K562 (cell line): ENCODE measurements at regions not wholly inside any gene's neighbourhood (a gene's known extent, or its start where the extent isn't known, plus 50 kb on each side); places are given as distances from the start of the nearest gene placed in this dataset.

Experiments used
- ATAC-seq: fragments of 200-7000 bp; cut with Tn5 transposase; 3 replicates; pipeline ENCODE4 v1.9.1; 2020; ENCODE audit warnings: moderate library complexity
- BruUV-seq: library from RNA; stranded (reverse); fragments of 400-500 nt; replicated peaks from 2 replicates; lab custom pipeline; 2021; lab: Mats Ljungman, UMichigan
- CTCF ChIA-PET: fragments of 300-600 bp; formaldehyde crosslinking; extraction: SDS; loops from one replicate; lab custom pipeline; 2021; ENCODE audit warnings: low intra/inter-chr PET ratio; lab: Yijun Ruan, JAX
- POLR2A ChIA-PET: fragments of 300-600, 350-650 bp; sonication (Branson Sonifier 250); formaldehyde crosslinking; extraction: SDS; loops from one replicate; lab custom pipeline; 2021; ENCODE audit warnings: antibody characterized with exemption, inconsistent platforms; lab: Yijun Ruan, JAX
- DNase-seq, 4 experiments: peaks; one replicate each; pipeline versions ENCODE4 v3.0.0 to v3.0.0-alpha.2; 2011 to 2018; ENCODE audit warnings: low spot score in 3 of 4, mixed read lengths in 3 of 4; ENCODE audit errors: extremely low read depth in 1 of 4
- FAIRE-seq: peaks from 2 replicates; lab custom pipeline; 2011; peaks lifted over from hg19 to GRCh38; lab: Jason Lieb, UNC
- H2AFZ ChIP-seq: 2 replicates; pipeline ENCODE4 v1.6.0; 2011; ENCODE audit warnings: low read depth, low read length, control low read depth, inconsistent platforms
- H3K27ac ChIP-seq: fragments of 200-600 bp; 3 replicates; pipeline ENCODE4 v1.8.0; 2011; ENCODE audit warnings: low read depth, mild to moderate bottlenecking, control low read depth, inconsistent platforms, low read length, moderate library complexity, mixed read lengths; ENCODE audit errors: extremely low read depth
- H3K27me3 ChIP-seq, 2 experiments: fragments of 300-600 bp in 1 of 2; 2 replicates in 1 of 2; 3 replicates in 1 of 2; pipeline versions ENCODE4 v1.6.0 to v1.8.0; 2011; ENCODE audit warnings: inconsistent platforms in 2 of 2, low read length in 2 of 2, mild to moderate bottlenecking in 1 of 2, mixed read lengths in 1 of 2, moderate library complexity in 1 of 2; ENCODE audit not compliant: control insufficient read depth in 2 of 2, insufficient read depth in 2 of 2
- H3K36me3 ChIP-seq: fragments of 300-600 bp; 3 replicates; pipeline ENCODE4 v1.8.0; 2011; ENCODE audit warnings: mild to moderate bottlenecking, low read length, inconsistent platforms; ENCODE audit not compliant: control insufficient read depth, insufficient read depth
- H3K4me1 ChIP-seq, 2 experiments: fragments of 200-600 bp in 1 of 2; replicated peaks in 1 of 2; 2 replicates in 1 of 2; 3 replicates in 1 of 2; pipeline versions ENCODE4 v1.5.1 to v1.8.0; 2011; ENCODE audit warnings: inconsistent platforms in 2 of 2, low read length in 2 of 2, mild to moderate bottlenecking in 1 of 2, mixed read lengths in 1 of 2, moderate library complexity in 1 of 2; ENCODE audit not compliant: control insufficient read depth in 2 of 2, insufficient read depth in 2 of 2
- H3K4me2 ChIP-seq: 2 replicates; pipeline ENCODE4 v1.6.1; 2011; ENCODE audit warnings: low read length, control low read depth, inconsistent platforms, mixed read lengths; ENCODE audit not compliant: insufficient read depth
- H3K4me3 ChIP-seq: fragments of 200-600 bp; sonication (generic), shearing (Covaris generic); 2 replicates; pipeline ENCODE4 v1.5.1; 2016; ENCODE audit warnings: control low read depth, inconsistent platforms
- H3K79me2 ChIP-seq: fragments of 200-600 bp; 3 replicates; pipeline ENCODE4 v1.8.0; 2011; ENCODE audit warnings: low read length, inconsistent platforms; ENCODE audit not compliant: control insufficient read depth, insufficient read depth
- H3K9ac ChIP-seq, 2 experiments: 2 replicates each; pipeline versions ENCODE4 v1.6.0 to v1.6.1; 2011; ENCODE audit warnings: low read depth in 2 of 2, low read length in 2 of 2, control low read depth in 1 of 2, inconsistent platforms in 1 of 2, mild to moderate bottlenecking in 1 of 2, mixed read lengths in 1 of 2; ENCODE audit not compliant: insufficient read depth in 1 of 2
- H3K9me1 ChIP-seq: one replicate; pipeline ENCODE4 v1.6.0; 2011; ENCODE audit warnings: inconsistent platforms, mild to moderate bottlenecking, low read length, moderate library complexity; ENCODE audit not compliant: control insufficient read depth, insufficient read depth
- H3K9me3 ChIP-seq: replicated peaks from 2 replicates; pipeline ENCODE4 v1.5.1; 2011; ENCODE audit warnings: low read depth, low read length, inconsistent platforms; ENCODE audit not compliant: control insufficient read depth, insufficient read depth
- H4K20me1 ChIP-seq: replicated peaks from 2 replicates; pipeline ENCODE4 v1.6.1; 2011; ENCODE audit warnings: low read length, inconsistent platforms, mixed read lengths; ENCODE audit not compliant: control insufficient read depth, insufficient read depth
- ARID2 ChIP-seq: fragments of 450-650 bp; IDR thresholded peaks from 2 replicates; pipeline ENCODE4 v1.6.1; 2017; ENCODE audit warnings: antibody characterized with exemption, mild to moderate bottlenecking
- DACH1 ChIP-seq: fragments of 450-650 bp; IDR thresholded peaks from 2 replicates; pipeline ENCODE4 v1.6.1; 2018; ENCODE audit not compliant: partially characterized antibody
- EGR1 ChIP-seq: fragments of 450-650 bp; conservative IDR thresholded peaks from 2 replicates; pipeline ENCODE4 v1.6.1; 2017; ENCODE audit warnings: mild to moderate bottlenecking
- ILF3 ChIP-seq: fragments of 450-650 bp; IDR thresholded peaks from 2 replicates; pipeline ENCODE4 v1.6.1; 2018; ENCODE audit warnings: antibody characterized with exemption, mild to moderate bottlenecking, moderate library complexity, borderline replicate concordance
- KDM2B ChIP-seq: fragments of 250-450 bp; sonication (Bioruptor Pico); IDR thresholded peaks from 2 replicates; pipeline ENCODE4 v1.8.0; 2021; ENCODE audit warnings: mild to moderate bottlenecking, moderate library complexity
- KDM5B ChIP-seq: fragments of 200-600 bp; sonication (generic); IDR thresholded peaks from 2 replicates; pipeline ENCODE4 v1.6.1; 2012; ENCODE audit warnings: low read depth, mild to moderate bottlenecking, moderate library complexity, low read length, control low read depth, inconsistent platforms; ENCODE audit not compliant: insufficient replicate concordance
- MEF2A ChIP-seq: IDR thresholded peaks from 2 replicates; pipeline ENCODE4 v1.6.1; 2011; ENCODE audit warnings: low read depth, mild to moderate bottlenecking, low read length, moderate library complexity; ENCODE audit not compliant: control insufficient read depth
- NR2C2 ChIP-seq, 2 experiments: fragments of 200-800 bp in 1 of 2; sonication (Bioruptor generic) in 1 of 2; sonication (generic) in 1 of 2; formaldehyde crosslinking in 1 of 2; IDR thresholded peaks; 2 replicates each; pipeline versions ENCODE4 v1.6.1 to v1.8.0; 2016 to 2022; ENCODE audit warnings: mild to moderate bottlenecking in 1 of 2, missing compliant biosample characterization in 1 of 2, missing genetic modification characterization in 1 of 2, missing genetic modification reagents in 1 of 2
- PHF8 ChIP-seq: fragments of 200-600 bp; sonication (generic); IDR thresholded peaks from 2 replicates; pipeline ENCODE4 v1.6.1; 2012; ENCODE audit warnings: mixed run types, mild to moderate bottlenecking, inconsistent platforms, low read length, moderate library complexity, borderline replicate concordance
- ZBTB1 ChIP-seq: sonication (generic); formaldehyde crosslinking; IDR thresholded peaks from 2 replicates; pipeline ENCODE4 v1.8.1; 2023; ENCODE audit warnings: missing genetic modification reagents, low read depth, mild to moderate bottlenecking, borderline replicate concordance
- ZNF324 ChIP-seq: fragments of 250-450 bp; sonication (Bioruptor Pico); IDR thresholded peaks from 2 replicates; pipeline ENCODE4 v1.4.0; 2020; ENCODE audit warnings: mild to moderate bottlenecking
- ZNF444 ChIP-seq: fragments of 250-450 bp; sonication (Bioruptor Pico); IDR thresholded peaks from 2 replicates; pipeline ENCODE4 v1.4.0; 2020; ENCODE audit warnings: mild to moderate bottlenecking, moderate library complexity
- WGBS: fragments of 100-300 bp; shearing (Covaris generic); methylation state at CpG from one replicate; pipeline ENCODE4 v1.1.6; 2016; ENCODE audit warnings: low coverage, mixed read lengths; ENCODE audit not compliant: insufficient coverage; ENCODE audit errors: missing lambda C conversion rate; 5-methylcytosine and 5-hydroxymethylcytosine counted together
- in situ Hi-C: fragments of 300-500 bp; cut with MboI; formaldehyde crosslinking; loops from 4 replicates; pipeline ENCODE4 v1.15.0; 2018; ENCODE audit warnings: inconsistent platforms, mixed read lengths
- intact Hi-C: fragments of 100-400 bp; cut with micrococcal nuclease; formaldehyde crosslinking; loops from 2 replicates; pipeline ENCODE4 v1.14.2; 2022
- TF ChIP-seq, protein P1 (sequence below): fragments of 450-650 bp; IDR thresholded peaks from 2 replicates; pipeline ENCODE4 v1.6.1; 2016; ENCODE audit warnings: borderline replicate concordance
- TF ChIP-seq, protein P2 (sequence below): fragments of 450-650 bp; formaldehyde crosslinking; IDR thresholded peaks from 2 replicates; pipeline ENCODE4 v1.4.0; 2020; ENCODE audit warnings: mild to moderate bottlenecking, mixed read lengths
- TF ChIP-seq, protein P3 (sequence below): IDR thresholded peaks from 3 replicates; pipeline ENCODE4 v1.6.1; 2011; ENCODE audit warnings: borderline replicate concordance, mild to moderate bottlenecking, moderate library complexity; ENCODE audit not compliant: insufficient read length; ENCODE audit errors: extremely low read depth
- TF ChIP-seq, protein P4 (sequence below): fragments of 450-650 bp; formaldehyde crosslinking; IDR thresholded peaks from 2 replicates; pipeline ENCODE4 v1.4.0; 2022; ENCODE audit warnings: mild to moderate bottlenecking, moderate library complexity

DNA sequence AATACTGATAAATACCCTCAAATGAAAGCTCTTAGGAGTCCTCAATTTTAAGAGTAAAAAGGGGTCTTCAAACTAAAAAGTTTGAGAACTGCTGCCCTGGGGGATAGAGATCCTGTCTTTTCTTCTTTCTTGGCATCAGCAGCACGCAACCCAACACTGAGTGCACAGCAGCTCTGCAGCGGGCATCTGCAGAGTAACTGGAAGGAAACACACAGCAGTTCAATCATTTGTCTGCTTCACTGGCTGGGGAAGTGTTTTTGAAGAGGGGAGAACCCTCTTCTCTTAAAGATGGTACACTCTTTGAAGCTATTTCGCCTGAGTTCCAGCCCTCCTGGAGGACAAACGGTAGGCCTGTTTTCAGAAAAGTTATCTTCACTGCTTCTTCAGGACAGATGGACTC, 193.6 kb downstream of the FGFR2 start:
- Histone ChIP-seq H3K4me3 (no peak overlapping the region), H3K9ac (no peak overlapping the region), H3K4me1 (no peaks in the 10 kb centered on the region), H2AFZ (no peak overlapping the region), H3K27me3 (no peaks in the 10 kb centered on the region), H4K20me1 (no peaks in the 10 kb centered on the region), H3K9me3 (no peaks in the 10 kb centered on the region), H3K27ac (no peak overlapping the region), H3K79me2 (no peaks in the 10 kb centered on the region), H3K4me2 (no peak overlapping the region), H3K36me3 (no peaks in the 10 kb centered on the region), H3K9me1 (no peaks in the 10 kb centered on the region)
- ATAC-seq (no peak), FAIRE-seq (no peak), DNase-seq (no peak)
- no TSS peak for BruUV-seq
- in situ Hi-C loops = no loop called here
- POLR2A ChIA-PET = interaction anchor here (0.7 kb wide), 1 partner anchor 14 kb away, joined by 3 read pairs; no protein-coding TSS in a partner anchor
- 0% methylated on average over 3 of the region's 4 CpGs for WGBS
- intact Hi-C loops = no loop called here
- CTCF ChIA-PET = no interaction called here
- TF ChIP-seq, protein P1, sequence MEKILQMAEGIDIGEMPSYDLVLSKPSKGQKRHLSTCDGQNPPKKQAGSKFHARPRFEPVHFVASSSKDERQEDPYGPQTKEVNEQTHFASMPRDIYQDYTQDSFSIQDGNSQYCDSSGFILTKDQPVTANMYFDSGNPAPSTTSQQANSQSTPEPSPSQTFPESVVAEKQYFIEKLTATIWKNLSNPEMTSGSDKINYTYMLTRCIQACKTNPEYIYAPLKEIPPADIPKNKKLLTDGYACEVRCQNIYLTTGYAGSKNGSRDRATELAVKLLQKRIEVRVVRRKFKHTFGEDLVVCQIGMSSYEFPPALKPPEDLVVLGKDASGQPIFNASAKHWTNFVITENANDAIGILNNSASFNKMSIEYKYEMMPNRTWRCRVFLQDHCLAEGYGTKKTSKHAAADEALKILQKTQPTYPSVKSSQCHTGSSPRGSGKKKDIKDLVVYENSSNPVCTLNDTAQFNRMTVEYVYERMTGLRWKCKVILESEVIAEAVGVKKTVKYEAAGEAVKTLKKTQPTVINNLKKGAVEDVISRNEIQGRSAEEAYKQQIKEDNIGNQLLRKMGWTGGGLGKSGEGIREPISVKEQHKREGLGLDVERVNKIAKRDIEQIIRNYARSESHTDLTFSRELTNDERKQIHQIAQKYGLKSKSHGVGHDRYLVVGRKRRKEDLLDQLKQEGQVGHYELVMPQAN = no peak
- TF ChIP-seq, protein P2, sequence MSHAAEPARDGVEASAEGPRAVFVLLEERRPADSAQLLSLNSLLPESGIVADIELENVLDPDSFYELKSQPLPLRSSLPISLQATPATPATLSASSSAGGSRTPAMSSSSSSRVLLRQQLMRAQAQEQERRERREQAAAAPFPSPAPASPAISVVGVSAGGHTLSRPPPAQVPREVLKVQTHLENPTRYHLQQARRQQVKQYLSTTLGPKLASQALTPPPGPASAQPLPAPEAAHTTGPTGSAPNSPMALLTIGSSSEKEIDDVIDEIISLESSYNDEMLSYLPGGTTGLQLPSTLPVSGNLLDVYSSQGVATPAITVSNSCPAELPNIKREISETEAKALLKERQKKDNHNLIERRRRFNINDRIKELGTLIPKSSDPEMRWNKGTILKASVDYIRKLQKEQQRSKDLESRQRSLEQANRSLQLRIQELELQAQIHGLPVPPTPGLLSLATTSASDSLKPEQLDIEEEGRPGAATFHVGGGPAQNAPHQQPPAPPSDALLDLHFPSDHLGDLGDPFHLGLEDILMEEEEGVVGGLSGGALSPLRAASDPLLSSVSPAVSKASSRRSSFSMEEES (CRISPR knock-in tag) = no peak
- TF ChIP-seq KDM5B (no peak), DACH1 (no peak), PHF8 (no peak), ZNF444 (CRISPR knock-in tag) (no peak), ARID2 (no peak), EGR1 (no peak), KDM2B (CRISPR knock-in tag) (no peak), MEF2A (no peak), ILF3 (no peak), ZNF324 (no peak), ZBTB1 (no peak), NR2C2 (CRISPR knock-in tag; IDR thresholded peaks at IDR 0.05) (no peak), NR2C2 (tag; IDR thresholded peaks at IDR 0.05) (no peak)
- TF ChIP-seq, protein P3, sequence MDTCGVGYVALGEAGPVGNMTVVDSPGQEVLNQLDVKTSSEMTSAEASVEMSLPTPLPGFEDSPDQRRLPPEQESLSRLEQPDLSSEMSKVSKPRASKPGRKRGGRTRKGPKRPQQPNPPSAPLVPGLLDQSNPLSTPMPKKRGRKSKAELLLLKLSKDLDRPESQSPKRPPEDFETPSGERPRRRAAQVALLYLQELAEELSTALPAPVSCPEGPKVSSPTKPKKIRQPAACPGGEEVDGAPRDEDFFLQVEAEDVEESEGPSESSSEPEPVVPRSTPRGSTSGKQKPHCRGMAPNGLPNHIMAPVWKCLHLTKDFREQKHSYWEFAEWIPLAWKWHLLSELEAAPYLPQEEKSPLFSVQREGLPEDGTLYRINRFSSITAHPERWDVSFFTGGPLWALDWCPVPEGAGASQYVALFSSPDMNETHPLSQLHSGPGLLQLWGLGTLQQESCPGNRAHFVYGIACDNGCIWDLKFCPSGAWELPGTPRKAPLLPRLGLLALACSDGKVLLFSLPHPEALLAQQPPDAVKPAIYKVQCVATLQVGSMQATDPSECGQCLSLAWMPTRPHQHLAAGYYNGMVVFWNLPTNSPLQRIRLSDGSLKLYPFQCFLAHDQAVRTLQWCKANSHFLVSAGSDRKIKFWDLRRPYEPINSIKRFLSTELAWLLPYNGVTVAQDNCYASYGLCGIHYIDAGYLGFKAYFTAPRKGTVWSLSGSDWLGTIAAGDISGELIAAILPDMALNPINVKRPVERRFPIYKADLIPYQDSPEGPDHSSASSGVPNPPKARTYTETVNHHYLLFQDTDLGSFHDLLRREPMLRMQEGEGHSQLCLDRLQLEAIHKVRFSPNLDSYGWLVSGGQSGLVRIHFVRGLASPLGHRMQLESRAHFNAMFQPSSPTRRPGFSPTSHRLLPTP = no peak
- TF ChIP-seq, protein P4, sequence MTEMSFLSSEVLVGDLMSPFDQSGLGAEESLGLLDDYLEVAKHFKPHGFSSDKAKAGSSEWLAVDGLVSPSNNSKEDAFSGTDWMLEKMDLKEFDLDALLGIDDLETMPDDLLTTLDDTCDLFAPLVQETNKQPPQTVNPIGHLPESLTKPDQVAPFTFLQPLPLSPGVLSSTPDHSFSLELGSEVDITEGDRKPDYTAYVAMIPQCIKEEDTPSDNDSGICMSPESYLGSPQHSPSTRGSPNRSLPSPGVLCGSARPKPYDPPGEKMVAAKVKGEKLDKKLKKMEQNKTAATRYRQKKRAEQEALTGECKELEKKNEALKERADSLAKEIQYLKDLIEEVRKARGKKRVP (CRISPR knock-in tag) = no peak
